ENCODE measurements at regions not wholly inside any gene's neighbourhood (a gene's known extent, or its start where the extent isn't known, plus 50 kb on each side); places are given as distances from the start of the nearest gene placed in this dataset.

- H3K4me3 ChIP-seq (ENCODE audit: low read depth, low read length): no peak overlapping the region
- DNase-seq (ENCODE audit: low read depth): no peak
Observed at GRCh38 chr2:146762786-146763185, 1082.0 kb upstream of the ACVR2A start.

GRCh38 chr2:146754606-146755005, 1090.2 kb upstream of the ACVR2A start:
- no peak for TF ChIP-seq CTCF (conservative IDR thresholded peaks at IDR 0.05; ENCODE audit: low read depth, low read length)
- no peak for DNase-seq (ENCODE audit: low read depth)
- H3K4me3 ChIP-seq (ENCODE audit: low read depth, low read length): no peak overlapping the region

More at GRCh38 chr2:146762786-146763185, 1082.0 kb upstream of the ACVR2A start:
- TF ChIP-seq CTCF (conservative IDR thresholded peaks at IDR 0.05; ENCODE audit: low read depth, low read length): no peak

- TF ChIP-seq CTCF (conservative IDR thresholded peaks at IDR 0.05; ENCODE audit: low read depth, low read length): no peak
- H3K4me3 ChIP-seq (ENCODE audit: low read depth, low read length): no peak overlapping the region
- DNase-seq (ENCODE audit: low read depth): no peak
Observed at GRCh38 chr2:146748046-146748445, 1096.8 kb upstream of the ACVR2A start.

GRCh38 chr2:146741260-146741659, 1103.6 kb upstream of the ACVR2A start:
- no peak overlapping the region for H3K4me3 ChIP-seq (ENCODE audit: low read depth, low read length)
- DNase-seq (ENCODE audit: low read depth): no peak
- no peak for TF ChIP-seq CTCF (conservative IDR thresholded peaks at IDR 0.05; ENCODE audit: low read depth, low read length)

GRCh38 chr2:146734821-146735190, 1110.0 kb upstream of the ACVR2A start:
- no peak for DNase-seq (ENCODE audit: low read depth)
- TF ChIP-seq CTCF (conservative IDR thresholded peaks at IDR 0.05; ENCODE audit: low read depth, low read length): no peak

GRCh38 chr2:146734042-146734820, 1110.6 kb upstream of the ACVR2A start:
- DNase-seq (ENCODE audit: low read depth): peak; percentile 10
- H3K4me3 ChIP-seq (ENCODE audit: low read depth, low read length): no peak overlapping the region
- peak; percentile 62 for TF ChIP-seq CTCF (conservative IDR thresholded peaks at IDR 0.05; ENCODE audit: low read depth, low read length)

More at GRCh38 chr2:146734821-146735190, 1110.0 kb upstream of the ACVR2A start:
- H3K4me3 ChIP-seq (ENCODE audit: low read depth, low read length): no peak overlapping the region

GRCh38 chr2:146730882-146731281, 1113.9 kb upstream of the ACVR2A start:
- H3K4me3 ChIP-seq (ENCODE audit: low read depth, low read length): no peak overlapping the region
- no peak for TF ChIP-seq CTCF (conservative IDR thresholded peaks at IDR 0.05; ENCODE audit: low read depth, low read length)
- no peak for DNase-seq (ENCODE audit: low read depth)
